NCI-H748 (cell line): ENCODE measurements at regions not wholly inside any gene's neighbourhood (a gene's known extent, or its start where the extent isn't known, plus 50 kb on each side); places are given as distances from the start of the nearest gene placed in this dataset.

ENCODE experiments used
- DNase-seq: peaks from one replicate; lab custom pipeline; 2025; ENCODE audit not compliant: unreplicated experiment; lab: John Stamatoyannopoulos, UW

DNA sequence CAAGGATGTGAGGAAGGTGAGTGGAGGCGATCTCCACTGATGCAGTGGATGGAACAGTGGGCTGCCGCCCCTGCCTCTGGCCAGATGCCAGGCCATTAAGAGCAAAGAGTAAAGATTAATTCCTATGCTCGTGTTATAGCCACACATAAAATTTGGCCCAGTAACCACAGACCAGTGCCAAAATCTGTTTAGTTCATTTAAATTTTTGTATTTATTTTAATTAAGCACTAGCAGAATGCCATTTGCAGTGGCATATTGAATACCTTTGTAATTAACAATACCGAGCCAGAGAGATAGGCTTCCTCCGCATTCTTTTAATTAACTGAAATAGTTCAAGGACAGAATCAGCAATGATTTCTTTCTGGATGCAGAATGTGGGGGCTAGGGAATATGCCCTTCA, 179.8 kb downstream of the MED10 start:
- peak; percentile 36 for DNase-seq

- DNase-seq, result no peak
These were observed 180.9 kb downstream of the MED10 start for GRCh38 chr5:6197427-6197826.

GRCh38 chr5:6195711-6196358, 182.5 kb downstream of the MED10 start:
- DNase-seq, result no peak

- no peak for DNase-seq
These were observed 183.3 kb downstream of the MED10 start for GRCh38 chr5:6194906-6195612.

GRCh38 chr5:6194261-6194875, 184.0 kb downstream of the MED10 start:
- no peak for DNase-seq

DNA sequence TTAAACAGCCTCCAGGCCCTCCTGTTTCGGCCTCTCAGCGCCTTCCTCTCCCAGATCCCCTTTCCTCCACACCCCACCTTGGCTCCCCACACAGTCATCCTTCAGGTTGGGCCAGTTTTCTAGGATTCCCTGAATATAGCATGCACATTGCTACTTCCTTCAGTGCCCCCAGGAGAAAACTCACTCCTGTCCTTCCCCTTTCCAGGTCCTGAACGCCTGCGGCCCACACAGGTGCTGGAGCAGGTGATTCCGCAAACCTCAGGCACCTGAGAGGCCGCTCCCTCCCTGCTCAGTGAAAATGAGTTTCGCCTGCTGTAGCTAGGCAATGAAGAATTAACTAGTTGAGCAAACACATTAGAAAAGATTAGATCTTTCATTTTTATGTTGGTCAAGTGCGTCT, 185.0 kb downstream of the MED10 start:
- peak; percentile 92 for DNase-seq

DNA sequence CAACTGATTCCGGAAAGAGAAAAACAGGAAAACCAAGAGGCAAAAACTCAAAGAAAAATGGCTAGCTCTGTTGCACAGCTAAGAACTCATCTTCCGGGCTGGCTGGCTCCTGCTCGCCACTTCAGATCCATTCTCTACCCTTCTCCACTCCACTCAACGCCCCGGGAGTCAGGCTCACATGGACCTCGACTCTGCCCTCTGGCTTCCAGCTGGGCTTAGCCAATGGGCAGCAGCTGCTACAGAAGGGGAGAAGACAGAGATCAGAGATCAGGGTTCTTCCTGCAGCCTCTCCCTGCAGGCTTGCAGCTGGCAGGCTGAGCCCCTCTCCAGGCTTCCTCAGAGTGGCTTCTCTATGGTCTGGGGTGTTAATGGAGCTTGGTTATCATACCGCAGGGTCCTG, 187.5 kb downstream of the MED10 start:
- DNase-seq, result no peak

DNA sequence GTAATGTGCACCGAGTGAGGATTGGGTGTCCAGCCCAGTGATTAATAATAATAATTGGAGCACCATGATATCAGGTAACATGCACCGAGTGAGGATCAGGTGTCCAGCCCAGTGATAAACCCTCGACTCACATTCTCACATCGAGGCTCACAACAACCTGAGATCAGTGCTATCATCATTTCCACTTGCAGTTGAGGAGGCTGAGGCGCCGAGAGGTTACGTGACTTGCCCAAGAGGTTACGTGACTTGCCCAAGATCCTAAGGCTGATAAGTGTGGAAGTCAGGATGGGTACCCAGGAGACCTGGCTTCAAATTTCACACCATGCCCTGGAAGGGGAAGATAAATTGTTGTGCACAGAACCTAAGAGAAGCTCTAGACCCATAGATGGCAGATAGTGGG, 189.4 kb downstream of the MED10 start:
- DNase-seq, result no peak

DNA sequence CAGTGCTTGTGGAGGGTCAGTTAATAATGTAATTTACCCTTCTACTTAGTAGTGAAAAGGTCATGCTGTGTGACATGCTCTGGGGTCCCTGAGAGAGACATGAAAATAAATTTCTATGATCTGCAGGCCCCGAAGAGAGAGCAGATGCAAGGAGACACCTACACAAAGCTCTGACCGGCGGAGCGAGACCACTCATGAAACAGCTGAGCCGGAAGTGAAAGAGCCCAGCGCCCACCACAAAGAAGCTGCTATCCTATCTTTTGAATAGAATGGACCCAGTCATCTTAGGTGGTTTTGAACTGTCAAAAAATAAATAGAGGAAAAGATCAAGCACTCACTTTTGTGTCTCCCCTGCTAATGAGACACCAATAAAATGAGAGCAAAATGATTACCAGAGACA, 190.0 kb downstream of the MED10 start:
- peak; percentile 79 for DNase-seq

GRCh38 chr5:6187501-6187900, 190.8 kb downstream of the MED10 start:
- DNase-seq, result no peak

GRCh38 chr5:6185574-6185973, 192.8 kb downstream of the MED10 start:
- peak; percentile 33 for DNase-seq

DNA sequence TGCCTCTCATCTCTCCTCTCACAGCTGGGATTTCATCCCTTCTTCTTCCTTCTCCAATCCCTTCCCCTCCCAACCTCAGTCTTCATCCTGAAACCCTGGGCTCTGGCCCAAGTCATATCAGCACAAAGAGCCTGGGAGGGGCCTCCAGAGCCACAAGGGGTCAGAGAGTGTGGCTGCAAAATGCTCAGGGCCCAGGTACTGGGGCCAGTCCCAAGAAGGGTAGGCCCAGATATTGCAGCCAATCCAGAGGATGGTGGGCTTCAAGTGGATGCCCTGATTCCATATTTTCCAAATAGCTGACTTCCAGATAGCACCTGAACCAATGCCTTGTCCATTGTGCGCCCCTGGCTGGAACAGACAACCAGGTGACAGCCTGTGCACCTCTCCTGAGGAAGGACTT, 193.9 kb downstream of the MED10 start:
- no peak for DNase-seq

- DNase-seq, result no peak
These were observed 194.7 kb downstream of the MED10 start for GRCh38 chr5:6183391-6184390.

DNA sequence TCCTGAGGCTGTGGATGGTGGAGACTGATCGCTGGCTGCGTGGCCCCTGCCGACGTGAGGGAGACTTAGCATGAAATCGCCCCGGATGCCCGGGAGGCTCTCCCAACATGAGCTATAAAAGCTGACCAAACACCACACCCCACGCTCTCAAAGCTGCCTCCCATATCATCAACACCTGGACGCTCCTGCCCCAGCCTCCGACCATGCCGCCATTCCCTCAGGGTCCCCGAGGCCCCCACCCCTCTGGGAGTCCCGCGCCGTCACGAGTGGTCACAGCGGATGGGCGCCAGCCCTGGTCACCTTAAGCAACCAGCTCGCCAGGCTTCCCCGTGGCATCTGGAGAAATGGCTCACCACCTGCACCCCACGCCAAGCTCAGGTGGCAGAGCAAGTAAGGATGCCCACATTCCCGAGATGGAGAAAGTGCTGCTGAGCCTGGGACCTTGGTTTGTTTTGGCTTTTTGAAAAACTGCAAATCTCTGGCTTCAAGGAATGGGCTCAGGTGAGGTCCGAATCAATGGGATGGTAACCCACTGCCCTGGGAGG, 196.0 kb downstream of the MED10 start:
- DNase-seq, result no peak

DNA sequence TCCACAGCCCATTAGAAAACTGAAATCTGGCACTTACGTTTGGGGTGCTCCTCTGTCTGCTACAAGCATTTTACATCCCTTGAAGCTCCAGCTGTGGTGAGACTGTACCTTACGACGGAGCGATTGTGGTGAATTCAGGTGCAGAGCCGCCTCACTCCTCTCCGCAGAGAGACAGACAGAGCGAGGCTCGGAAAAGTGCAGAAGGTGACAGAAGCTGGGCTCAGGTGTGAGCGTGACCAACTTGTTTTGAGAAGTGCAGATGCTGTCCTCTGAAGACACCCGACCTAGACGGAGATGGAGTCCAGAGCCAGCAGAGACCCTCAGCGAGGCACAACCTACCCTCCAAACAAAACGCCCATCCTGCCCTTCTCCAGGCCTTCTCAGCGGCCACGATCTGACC, 196.5 kb downstream of the MED10 start:
- DNase-seq, result no peak

- peak; percentile 62 for DNase-seq
These were observed 197.1 kb downstream of the MED10 start for GRCh38 chr5:6181147-6181729.

- DNase-seq, result no peak
These were observed 198.0 kb downstream of the MED10 start for GRCh38 chr5:6180231-6180872.

DNA sequence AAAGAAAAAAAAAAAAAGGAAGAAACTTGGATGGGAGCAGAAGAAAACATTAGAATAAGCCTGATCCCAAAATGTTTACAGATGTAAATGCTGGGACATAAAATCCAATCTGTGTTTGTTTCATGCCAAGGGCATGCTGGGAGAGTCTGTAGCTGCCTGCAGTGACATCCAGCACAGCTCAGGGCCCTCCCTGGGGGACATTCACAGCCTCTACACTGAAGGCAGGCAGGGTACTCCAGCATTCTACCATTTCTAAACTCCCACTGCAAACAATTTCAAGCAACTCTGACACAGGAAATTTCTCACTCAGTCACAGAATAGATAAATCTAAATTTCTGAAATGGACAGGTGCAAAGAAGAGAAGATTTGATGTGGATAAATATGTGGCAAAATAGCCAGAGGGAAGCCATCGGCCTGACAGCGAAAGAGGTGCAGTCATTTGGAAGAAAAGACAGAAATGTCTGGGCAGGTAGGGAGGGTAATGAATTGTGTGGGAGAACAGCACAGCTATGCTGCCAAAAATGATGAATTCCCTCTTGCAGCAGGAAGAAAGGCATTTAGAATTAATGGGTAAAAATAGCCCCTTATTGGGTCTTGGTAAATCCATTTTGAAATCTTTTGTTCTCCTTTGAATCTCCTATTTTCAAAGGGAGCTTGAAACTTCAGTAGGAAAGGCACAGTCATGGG, 199.4 kb downstream of the MED10 start:
- no peak for DNase-seq

- no peak for DNase-seq
These were observed 200.4 kb downstream of the MED10 start for GRCh38 chr5:6177926-6178325.
